HepG2 (cell line): ENCODE measurements at regions not wholly inside any gene's neighbourhood (a gene's known extent, or its start where the extent isn't known, plus 50 kb on each side); places are given as distances from the start of the nearest gene placed in this dataset.

Experiments
- ATAC-seq: fragments of 200-7000 bp; cut with Tn5 transposase; 3 replicates; pipeline ENCODE4 v1.9.1; 2020; ENCODE audit warnings: mild to moderate bottlenecking, moderate library complexity
- BruUV-seq: library from RNA; stranded (reverse); fragments of 400-500 nt; replicated peaks from 2 replicates; lab custom pipeline; 2021; lab: Mats Ljungman, UMichigan
- CTCF ChIA-PET: fragments of 300-600 bp; formaldehyde crosslinking; extraction: SDS; loops from one replicate; lab custom pipeline; 2021; ENCODE audit warnings: low total read pairs, inconsistent platforms, low intra/inter-chr PET ratio; lab: Yijun Ruan, JAX
- POLR2A ChIA-PET: fragments of 350-600 bp; sonication (Branson Sonifier 250); formaldehyde crosslinking; loops from one replicate; lab custom pipeline; 2020; ENCODE audit warnings: antibody characterized with exemption, inconsistent platforms; lab: Yijun Ruan, JAX
- DNase-seq: peaks from one replicate; pipeline ENCODE4 v3.0.0-alpha.2; 2015; ENCODE audit warnings: low spot score
- FAIRE-seq: peaks from 3 replicates; lab custom pipeline; 2011; peaks lifted over from hg19 to GRCh38; lab: Jason Lieb, UNC
- H2AFZ ChIP-seq: one replicate; pipeline ENCODE4 v1.6.1; 2011; ENCODE audit warnings: low read length, inconsistent platforms
- H3K27ac ChIP-seq: fragments of 300-600 bp; 3 replicates; pipeline ENCODE4 v1.8.0; 2011; ENCODE audit warnings: mixed run types, mild to moderate bottlenecking, mixed read lengths, low read length, inconsistent platforms; ENCODE audit not compliant: insufficient read depth; ENCODE audit errors: extremely low read length
- H3K27me3 ChIP-seq, 2 experiments: fragments of 200-600 bp in 1 of 2; 2 replicates in 1 of 2; 3 replicates in 1 of 2; pipeline versions ENCODE4 v1.6.0 to v1.8.0; 2011; ENCODE audit warnings: low read length in 2 of 2, mild to moderate bottlenecking in 2 of 2, moderate library complexity in 2 of 2, inconsistent platforms in 1 of 2; ENCODE audit not compliant: insufficient read depth in 2 of 2, control insufficient read depth in 1 of 2
- H3K36me3 ChIP-seq, 2 experiments: fragments of 200-600 bp in 1 of 2; replicated peaks in 1 of 2; 2 replicates in 1 of 2; 3 replicates in 1 of 2; pipeline versions ENCODE4 v1.5.1 to v1.8.0; 2011; ENCODE audit warnings: low read length in 2 of 2, inconsistent platforms in 1 of 2; ENCODE audit not compliant: insufficient read depth in 2 of 2, control insufficient read depth in 1 of 2
- H3K4me1 ChIP-seq: 2 replicates; pipeline ENCODE4 v1.5.1; 2012; ENCODE audit warnings: low read length, inconsistent platforms; ENCODE audit not compliant: insufficient read depth
- H3K4me2 ChIP-seq: 2 replicates; pipeline ENCODE4 v1.6.0; 2011; ENCODE audit warnings: low read depth, low read length, inconsistent platforms
- H3K4me3 ChIP-seq, 3 experiments: fragments of 200-600 bp in 1 of 3; sonication (generic), shearing (Covaris generic) in 1 of 3; replicated peaks in 1 of 3; 2 replicates each; pipeline ENCODE4 v1.5.1; 2011 to 2016; ENCODE audit warnings: low read length in 3 of 3, inconsistent platforms in 2 of 3, low read depth in 2 of 3, mild to moderate bottlenecking in 2 of 3, control low read depth in 1 of 3, mixed read lengths in 1 of 3; ENCODE audit not compliant: insufficient read depth in 1 of 3
- H3K79me2 ChIP-seq: one replicate; pipeline ENCODE4 v1.6.1; 2011; ENCODE audit warnings: low read length, inconsistent platforms; ENCODE audit not compliant: insufficient read depth
- H3K9ac ChIP-seq: 2 replicates; pipeline ENCODE4 v1.6.0; 2011; ENCODE audit warnings: mild to moderate bottlenecking, low read depth, low read length, inconsistent platforms; ENCODE audit not compliant: insufficient read depth
- H3K9me3 ChIP-seq: 2 replicates; pipeline ENCODE4 v1.5.1; 2012; ENCODE audit warnings: mild to moderate bottlenecking, low read length
- H4K20me1 ChIP-seq: 2 replicates; pipeline ENCODE4 v1.6.0; 2011; ENCODE audit warnings: inconsistent platforms, mild to moderate bottlenecking, low read length, moderate library complexity; ENCODE audit not compliant: insufficient read depth
- GFI1 ChIP-seq: sonication (generic); formaldehyde crosslinking; IDR thresholded peaks from 2 replicates; pipeline ENCODE4 v1.5.0; 2020; ENCODE audit warnings: missing genetic modification reagents, mild to moderate bottlenecking, borderline replicate concordance
- HES4 ChIP-seq: sonication (generic); formaldehyde crosslinking; IDR thresholded peaks from 2 replicates; pipeline ENCODE4 v1.9.0; 2021; ENCODE audit warnings: mild to moderate bottlenecking, missing genetic modification reagents, borderline replicate concordance
- HOMEZ ChIP-seq: IDR thresholded peaks from 2 replicates; pipeline ENCODE4 v1.6.1; 2016; ENCODE audit warnings: low read depth
- NCOA2 ChIP-seq: sonication (generic); formaldehyde crosslinking; IDR thresholded peaks from 2 replicates; pipeline ENCODE4 v1.8.0; 2022; ENCODE audit warnings: inconsistent platforms
- NFIC ChIP-seq: IDR thresholded peaks from 2 replicates; pipeline ENCODE4 v1.6.1; 2012; ENCODE audit warnings: mild to moderate bottlenecking, low read length, inconsistent platforms
- NR2F1 ChIP-seq, 2 experiments: fragments of 450-650 bp in 1 of 2; formaldehyde crosslinking in 1 of 2; IDR thresholded peaks; 2 replicates each; pipeline versions ENCODE4 v1.5.0 to v1.6.1; 2016 to 2020; ENCODE audit warnings: mild to moderate bottlenecking in 1 of 2, missing compliant biosample characterization in 1 of 2, missing genetic modification reagents in 1 of 2, moderate library complexity in 1 of 2
- PREB ChIP-seq: sonication (generic); formaldehyde crosslinking; IDR thresholded peaks from 2 replicates; pipeline ENCODE4 v1.4.0; 2020; ENCODE audit warnings: missing genetic modification reagents
- RERE ChIP-seq: IDR thresholded peaks from 2 replicates; pipeline ENCODE4 v1.6.1; 2016; ENCODE audit warnings: low read depth, missing genetic modification reagents, missing compliant biosample characterization
- THAP9 ChIP-seq: sonication (generic); formaldehyde crosslinking; IDR thresholded peaks from 2 replicates; pipeline ENCODE4; 2020; ENCODE audit warnings: missing genetic modification reagents, mild to moderate bottlenecking, borderline replicate concordance
- ZNF205 ChIP-seq: IDR thresholded peaks from 2 replicates; pipeline ENCODE4 v1.6.1; 2018; ENCODE audit warnings: missing biosample characterization, missing genetic modification reagents
- WGBS: methylation state at CpG from one replicate; pipeline ENCODE4 v1.1.6; 2017; ENCODE audit warnings: low lambda C conversion rate; 5-methylcytosine and 5-hydroxymethylcytosine counted together
- in situ Hi-C: cut with HindIII; loops from 2 replicates; pipeline ENCODE4 v1.10.0; 2017; ENCODE audit warnings: low pct_unique_long_range_greater_than_20kb; ENCODE audit not compliant: extremely low pct_ligation_motif_present
- intact Hi-C: fragments of 100-400 bp; cut with micrococcal nuclease; formaldehyde crosslinking; loops from one replicate; pipeline ENCODE4 v1.10.0; 2022; ENCODE audit not compliant: unreplicated experiment
- TF ChIP-seq, protein P1 (sequence below): sonication (generic); formaldehyde crosslinking; IDR thresholded peaks from 2 replicates; pipeline ENCODE4 v1.5.1; 2020; ENCODE audit warnings: mild to moderate bottlenecking, missing genetic modification reagents, borderline replicate concordance

DNA sequence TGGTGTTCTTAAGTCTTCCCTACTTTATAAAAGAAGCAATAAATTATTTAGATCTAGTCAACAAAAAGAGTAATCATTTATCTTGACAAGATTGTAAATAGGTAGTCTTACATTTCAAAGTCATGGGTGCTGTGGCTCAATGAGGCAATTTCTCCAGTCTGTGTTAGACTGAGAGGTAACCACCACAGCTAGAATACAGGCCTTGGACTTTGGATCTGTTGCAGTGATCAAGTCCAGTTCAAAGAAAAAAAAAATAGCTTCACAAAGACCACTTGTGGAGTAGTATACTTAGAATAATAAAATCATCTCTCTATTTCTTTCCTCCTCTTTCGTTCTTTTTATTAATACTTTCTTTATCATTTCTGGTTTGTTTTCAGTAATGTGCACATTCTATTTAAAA lies 93.1 kb upstream of the FSIP2 start (continued):
- TF ChIP-seq HES4 (CRISPR knock-in tag) (no peak), ZNF205 (CRISPR knock-in tag) (no peak), NR2F1 (CRISPR knock-in tag; IDR thresholded peaks at IDR 0.05) (no peak), NFIC (peak; percentile 72; the same call in 1 of the 2 replicates), GFI1 (peak; percentile 35; the same call in 1 of the 2 replicates), NCOA2 (CRISPR knock-in tag) (peak; percentile 56; the same call in 1 of the 2 replicates), HOMEZ (peak; percentile 22; the same call in 1 of the 2 replicates), PREB (no peak)
- TF ChIP-seq, protein P1, sequence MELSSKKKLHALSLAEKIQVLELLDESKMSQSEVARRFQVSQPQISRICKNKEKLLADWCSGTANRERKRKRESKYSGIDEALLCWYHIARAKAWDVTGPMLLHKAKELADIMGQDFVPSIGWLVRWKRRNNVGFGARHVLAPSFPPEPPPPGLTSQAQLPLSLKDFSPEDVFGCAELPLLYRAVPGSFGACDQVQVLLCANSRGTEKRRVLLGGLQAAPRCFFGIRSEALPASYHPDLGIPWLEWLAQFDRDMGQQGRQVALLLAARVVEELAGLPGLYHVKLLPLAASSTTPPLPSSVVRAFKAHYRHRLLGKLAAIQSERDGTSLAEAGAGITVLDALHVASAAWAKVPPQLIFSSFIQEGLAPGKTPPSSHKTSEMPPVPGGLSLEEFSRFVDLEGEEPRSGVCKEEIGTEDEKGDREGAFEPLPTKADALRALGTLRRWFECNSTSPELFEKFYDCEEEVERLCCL (CRISPR knock-in tag), result no peak

DNA sequence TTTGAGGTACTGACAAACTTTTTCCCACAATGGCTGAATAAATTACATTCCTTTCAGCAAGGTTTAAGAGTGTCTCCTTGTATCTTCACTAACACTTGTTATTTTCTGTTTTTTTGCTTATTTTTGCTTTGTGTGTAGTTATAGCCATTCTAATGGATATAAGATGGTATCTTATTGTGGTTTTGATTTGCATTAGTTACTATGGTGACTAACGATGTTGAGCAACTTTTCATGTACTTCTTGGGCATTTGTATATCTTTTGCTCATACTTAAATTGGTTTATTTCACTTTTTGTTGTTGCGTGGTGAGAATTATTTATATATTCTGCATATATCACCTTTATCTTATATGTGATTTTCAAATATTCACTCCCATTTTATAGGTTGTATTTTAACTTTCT lies 79.9 kb upstream of the FSIP2 start:
- Histone ChIP-seq H3K4me2 (no peak overlapping the region), H2AFZ (no peak overlapping the region), H3K27ac (no peak overlapping the region), H3K4me1 (no peaks in the 10 kb centered on the region), H3K4me3 (no peak overlapping the region), H3K79me2 (no peaks in the 10 kb centered on the region), H3K9ac (no peak overlapping the region), H3K9me3 (no peaks in the 10 kb centered on the region), H3K36me3 (no peaks in the 10 kb centered on the region), H4K20me1 (no peaks in the 10 kb centered on the region), H3K27me3 (no peaks in the 10 kb centered on the region)
- 25% methylated on average over 2 of the region's 2 CpGs for WGBS
- DNase-seq (no peak), ATAC-seq (no peak), FAIRE-seq (no peak)
- ChIA-PET CTCF (no interaction called here), POLR2A (no interaction called here)
- in situ Hi-C loops (no loop called here), intact Hi-C loops (no loop called here)
- BruUV-seq, result no TSS peak
- TF ChIP-seq THAP9 (CRISPR knock-in tag), result no peak
- no peak for TF ChIP-seq RERE (CRISPR knock-in tag)
